Left forelimb (tissue), 1 donor: ENCODE measurements at regions not wholly inside any gene's neighbourhood (a gene's known extent, or its start where the extent isn't known, plus 50 kb on each side); places are given as distances from the start of the nearest gene placed in this dataset.

Experiments
- DNase-seq: peaks from one replicate; pipeline ENCODE4 v3.0.0-alpha.2; 2018; ENCODE audit warnings: low spot score

- DNase-seq, result no peak
These were observed 202.3 kb upstream of the KLF6 start for GRCh38 chr10:3987143-3987974.

GRCh38 chr10:3986493-3987142 is 201.6 kb upstream of the KLF6 start:
- no peak for DNase-seq

GRCh38 chr10:3982746-3983442 is 197.9 kb upstream of the KLF6 start:
- DNase-seq, result no peak

GRCh38 chr10:3981300-3981699 is 196.3 kb upstream of the KLF6 start:
- DNase-seq, result no peak

GRCh38 chr10:3980660-3981059 is 195.7 kb upstream of the KLF6 start:
- DNase-seq, result no peak

GRCh38 chr10:3980144-3980543 is 195.1 kb upstream of the KLF6 start:
- DNase-seq, result no peak

- no peak for DNase-seq
These were observed 193.8 kb upstream of the KLF6 start for GRCh38 chr10:3978761-3979160.

GRCh38 chr10:3978174-3978573 is 193.2 kb upstream of the KLF6 start:
- no peak for DNase-seq

- DNase-seq, result no peak
These were observed 192.8 kb upstream of the KLF6 start for GRCh38 chr10:3977761-3978160.

GRCh38 chr10:3976718-3977117 is 191.7 kb upstream of the KLF6 start:
- no peak for DNase-seq

GRCh38 chr10:3976171-3976570 is 191.2 kb upstream of the KLF6 start:
- DNase-seq, result no peak

- DNase-seq, result no peak
These were observed 190.0 kb upstream of the KLF6 start for GRCh38 chr10:3975016-3975415.

GRCh38 chr10:3972460-3973301 is 187.7 kb upstream of the KLF6 start:
- no peak for DNase-seq

GRCh38 chr10:3971713-3972112 is 186.7 kb upstream of the KLF6 start:
- no peak for DNase-seq

GRCh38 chr10:3969876-3970666 is 185.1 kb upstream of the KLF6 start:
- no peak for DNase-seq

GRCh38 chr10:3968727-3969126 is 183.7 kb upstream of the KLF6 start:
- no peak for DNase-seq

GRCh38 chr10:3964516-3964915 is 179.5 kb upstream of the KLF6 start:
- no peak for DNase-seq

GRCh38 chr10:3963191-3963673 is 178.2 kb upstream of the KLF6 start:
- DNase-seq, result no peak

- DNase-seq, result no peak
These were observed 176.1 kb upstream of the KLF6 start for GRCh38 chr10:3961082-3961481.

GRCh38 chr10:3960496-3960895 is 175.5 kb upstream of the KLF6 start:
- no peak for DNase-seq
